Head of caudate nucleus (tissue), 42 donors: ENCODE measurements at regions not wholly inside any gene's neighbourhood (a gene's known extent, or its start where the extent isn't known, plus 50 kb on each side); places are given as distances from the start of the nearest gene placed in this dataset.
"Not testable (repeated sequence)": the region's sequence is repeated elsewhere in the genome, so short reads cannot be mapped to it uniquely, and the experiment has no call there.

ENCODE experiments used
- DNase-seq, 42 donors: peaks; one replicate each; pipeline versions ENCODE4 v3.0.0 to v3.0.0-alpha.2; 2020 to 2021; ENCODE audit warnings: mixed read lengths in 7 of 42
- intact Hi-C: fragments of 100-400 bp; cut with DNase I; formaldehyde crosslinking; loops from one replicate; pipeline ENCODE4 v1.15.0; 2022

GRCh38 chr9:103225702-103226646 is 230.8 kb downstream of the CYLC2 start:
- intact Hi-C loops = no loop called here
- no peak for DNase-seq

- intact Hi-C loops = no loop called here
- no peak for DNase-seq
Observed at GRCh38 chr9:103226647-103227013, 231.5 kb downstream of the CYLC2 start.

GRCh38 chr9:103237571-103238109 is 242.5 kb downstream of the CYLC2 start:
- DNase-seq, intact Hi-C loops: not testable (repeated sequence)

GRCh38 chr9:103242025-103242424 is 246.9 kb downstream of the CYLC2 start:
- intact Hi-C loops = no loop called here

GRCh38 chr9:103242486-103242885 is 247.4 kb downstream of the CYLC2 start:
- no peak for DNase-seq
- intact Hi-C loops = no loop called here

More at GRCh38 chr9:103242025-103242424, 246.9 kb downstream of the CYLC2 start:
- DNase-seq = no peak

GRCh38 chr9:103243553-103243952 is 248.4 kb downstream of the CYLC2 start:
- intact Hi-C loops = no loop called here
- no peak for DNase-seq

- no peak for DNase-seq
- intact Hi-C loops = no loop called here
Observed at GRCh38 chr9:103245369-103245768, 250.2 kb downstream of the CYLC2 start.

GRCh38 chr9:103261951-103262350 is 266.8 kb downstream of the CYLC2 start:
- DNase-seq = no peak
- intact Hi-C loops = no loop called here

GRCh38 chr9:103266064-103266463 is 270.9 kb downstream of the CYLC2 start:
- intact Hi-C loops = no loop called here
- no peak for DNase-seq

- intact Hi-C loops = no loop called here
- DNase-seq = no peak
Observed at GRCh38 chr9:103277240-103277639, 282.1 kb downstream of the CYLC2 start.

GRCh38 chr9:103281126-103281525 is 286.0 kb downstream of the CYLC2 start:
- intact Hi-C loops = no loop called here
- DNase-seq = no peak

- no peak for DNase-seq
- intact Hi-C loops = no loop called here
Observed at GRCh38 chr9:103287361-103287760, 292.2 kb downstream of the CYLC2 start.

GRCh38 chr9:103296189-103296588 is 301.1 kb downstream of the CYLC2 start:
- no peak for DNase-seq

GRCh38 chr9:103301051-103301450 is 305.9 kb downstream of the CYLC2 start:
- intact Hi-C loops = no loop called here
- no peak for DNase-seq

More at GRCh38 chr9:103296189-103296588, 301.1 kb downstream of the CYLC2 start:
- intact Hi-C loops = no loop called here

- no peak for DNase-seq
- intact Hi-C loops = no loop called here
Observed at GRCh38 chr9:103304797-103305196, 309.7 kb downstream of the CYLC2 start.

- DNase-seq = no peak
- intact Hi-C loops = no loop called here
Observed at GRCh38 chr9:103319979-103320378, 324.8 kb downstream of the CYLC2 start.

- no peak for DNase-seq
- intact Hi-C loops = no loop called here
Observed at GRCh38 chr9:103323699-103324098, 328.6 kb downstream of the CYLC2 start.

GRCh38 chr9:103335461-103335860 is 340.3 kb downstream of the CYLC2 start:
- intact Hi-C loops = no loop called here
- DNase-seq = no peak

GRCh38 chr9:103355000-103355399 is 359.9 kb downstream of the CYLC2 start:
- intact Hi-C loops = no loop called here
- no peak for DNase-seq

GRCh38 chr9:103357980-103358379 is 362.8 kb downstream of the CYLC2 start:
- intact Hi-C loops = not testable (repeated sequence)

GRCh38 chr9:103361906-103362305 is 366.8 kb downstream of the CYLC2 start:
- DNase-seq = no peak
- intact Hi-C loops = no loop called here

More at GRCh38 chr9:103357980-103358379, 362.8 kb downstream of the CYLC2 start:
- DNase-seq = not testable (repeated sequence)
